PC-9 (cell line): ENCODE measurements at regions not wholly inside any gene's neighbourhood (a gene's known extent, or its start where the extent isn't known, plus 50 kb on each side); places are given as distances from the start of the nearest gene placed in this dataset.
"Not testable (repeated sequence)": the region's sequence is repeated elsewhere in the genome, so short reads cannot be mapped to it uniquely, and the experiment has no call there.

Experiments used
- EZH2 ChIP-seq: fragments of 200-600 bp; sonication (generic); IDR thresholded peaks from 2 replicates; pipeline ENCODE4 v1.8.0; 2017; ENCODE audit warnings: antibody characterized with exemption, low read depth
- TF ChIP-seq, protein P1 (sequence below): fragments of 200-600 bp; sonication (generic); conservative IDR thresholded peaks from 2 replicates; pipeline ENCODE4 v1.6.1; 2017; ENCODE audit warnings: mixed run types, antibody characterized with exemption, mild to moderate bottlenecking, moderate library complexity

- TF ChIP-seq, protein P1, sequence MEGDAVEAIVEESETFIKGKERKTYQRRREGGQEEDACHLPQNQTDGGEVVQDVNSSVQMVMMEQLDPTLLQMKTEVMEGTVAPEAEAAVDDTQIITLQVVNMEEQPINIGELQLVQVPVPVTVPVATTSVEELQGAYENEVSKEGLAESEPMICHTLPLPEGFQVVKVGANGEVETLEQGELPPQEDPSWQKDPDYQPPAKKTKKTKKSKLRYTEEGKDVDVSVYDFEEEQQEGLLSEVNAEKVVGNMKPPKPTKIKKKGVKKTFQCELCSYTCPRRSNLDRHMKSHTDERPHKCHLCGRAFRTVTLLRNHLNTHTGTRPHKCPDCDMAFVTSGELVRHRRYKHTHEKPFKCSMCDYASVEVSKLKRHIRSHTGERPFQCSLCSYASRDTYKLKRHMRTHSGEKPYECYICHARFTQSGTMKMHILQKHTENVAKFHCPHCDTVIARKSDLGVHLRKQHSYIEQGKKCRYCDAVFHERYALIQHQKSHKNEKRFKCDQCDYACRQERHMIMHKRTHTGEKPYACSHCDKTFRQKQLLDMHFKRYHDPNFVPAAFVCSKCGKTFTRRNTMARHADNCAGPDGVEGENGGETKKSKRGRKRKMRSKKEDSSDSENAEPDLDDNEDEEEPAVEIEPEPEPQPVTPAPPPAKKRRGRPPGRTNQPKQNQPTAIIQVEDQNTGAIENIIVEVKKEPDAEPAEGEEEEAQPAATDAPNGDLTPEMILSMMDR: not testable (repeated sequence)
- TF ChIP-seq EZH2: not testable (repeated sequence)
These were observed 238.3 kb downstream of the TENT5A start for GRCh38 chr6:81514195-81514594.
